Stimulated activated naive B cell treated with anti-CD40 and anti-IgM and Interleukin-4, amounts not matched to agents 10 μg/mL and 1 μg/mL and 100 μg/mL, for 72 hours (primary cell): ENCODE measurements at regions not wholly inside any gene's neighbourhood (a gene's known extent, or its start where the extent isn't known, plus 50 kb on each side); places are given as distances from the start of the nearest gene placed in this dataset.

Experiments
- ATAC-seq, 2 donors: fragments of 150-1000 bp; cut with Tn5 transposase; replicated peaks; 2 replicates each; pipeline ENCODE4 v1.10.0; 2021; ENCODE audit warnings: moderate library complexity in 1 of 2
- DNase-seq: peaks from one replicate; pipeline ENCODE4 v3.0.0; 2021
- H3K27ac Mint-ChIP-seq: one replicate; pipeline ENCODE4 v1.8.0; 2022; ENCODE audit warnings: mild to moderate bottlenecking, mixed read lengths
- H3K27me3 Mint-ChIP-seq, 2 donors: one replicate each; pipeline ENCODE4 v1.8.0; 2022; ENCODE audit warnings: mixed read lengths in 2 of 2
- H3K36me3 Mint-ChIP-seq, 2 donors: one replicate each; pipeline ENCODE4 v1.8.0; 2022; ENCODE audit warnings: mixed read lengths in 2 of 2, mild to moderate bottlenecking in 1 of 2
- H3K4me1 Mint-ChIP-seq, 2 donors: one replicate each; pipeline ENCODE4 v1.8.0; 2022; ENCODE audit warnings: mixed read lengths in 2 of 2, mild to moderate bottlenecking in 1 of 2
- H3K4me3 Mint-ChIP-seq, 2 donors: one replicate each; pipeline ENCODE4 v1.8.0; 2022; ENCODE audit warnings: mild to moderate bottlenecking in 2 of 2, mixed read lengths in 2 of 2, moderate library complexity in 1 of 2
- H3K9me3 Mint-ChIP-seq, 2 donors: one replicate each; pipeline ENCODE4 v1.8.0; 2022; ENCODE audit warnings: mixed read lengths in 2 of 2, mild to moderate bottlenecking in 1 of 2

- DNase-seq (no peak), ATAC-seq (no peak)
- H3K9me3 Mint-ChIP-seq, result no peaks in the 10 kb centered on the region
- H3K4me1 Mint-ChIP-seq, result no peaks in the 10 kb centered on the region
- no peaks in the 10 kb centered on the region for H3K36me3 Mint-ChIP-seq
- H3K27me3 Mint-ChIP-seq, result peaks cover 26 to 30% of the 10 kb centered on the region in 2 donors
- H3K27ac Mint-ChIP-seq, result no peak overlapping the region
- H3K4me3 Mint-ChIP-seq, result no peak overlapping the region
Measured at GRCh38 chr20:58097943-58098342, 130.5 kb downstream of the ANKRD60 start.

- no peak for ATAC-seq
- H3K4me1 Mint-ChIP-seq, result no peaks in the 10 kb centered on the region
- peaks cover 25 to 28% of the 10 kb centered on the region in 2 donors for H3K27me3 Mint-ChIP-seq
- no peak for DNase-seq
- H3K9me3 Mint-ChIP-seq, result no peaks in the 10 kb centered on the region
- H3K27ac Mint-ChIP-seq, result no peak overlapping the region
- no peaks in the 10 kb centered on the region for H3K36me3 Mint-ChIP-seq
- H3K4me3 Mint-ChIP-seq, result no peak overlapping the region
Measured at GRCh38 chr20:58097429-58097828, 131.0 kb downstream of the ANKRD60 start.

- no peaks in the 10 kb centered on the region for H3K9me3 Mint-ChIP-seq
- H3K36me3 Mint-ChIP-seq, result no peaks in the 10 kb centered on the region
- DNase-seq (no peak), ATAC-seq (no peak)
- H3K4me1 Mint-ChIP-seq, result no peaks in the 10 kb centered on the region
- H3K27me3 Mint-ChIP-seq, result peaks cover 29 to 33% of the 10 kb centered on the region in 2 donors
- no peak overlapping the region for H3K4me3 Mint-ChIP-seq
- H3K27ac Mint-ChIP-seq, result no peak overlapping the region
Measured at GRCh38 chr20:58096880-58097423, 131.5 kb downstream of the ANKRD60 start.

GRCh38 chr20:58094698-58095097 lies 133.8 kb downstream of the ANKRD60 start:
- no peak overlapping the region for H3K27ac Mint-ChIP-seq
- DNase-seq (no peak), ATAC-seq (no peak)
- H3K36me3 Mint-ChIP-seq, result no peaks in the 10 kb centered on the region
- no peak overlapping the region for H3K4me3 Mint-ChIP-seq
- no peaks in the 10 kb centered on the region for H3K4me1 Mint-ChIP-seq
- no peaks in the 10 kb centered on the region for H3K9me3 Mint-ChIP-seq
- H3K27me3 Mint-ChIP-seq, result peaks cover 31 to 32% of the 10 kb centered on the region in 2 donors

GRCh38 chr20:58094160-58094559 lies 134.3 kb downstream of the ANKRD60 start:
- no peaks in the 10 kb centered on the region for H3K36me3 Mint-ChIP-seq
- peaks cover 31 to 37% of the 10 kb centered on the region in 2 donors for H3K27me3 Mint-ChIP-seq
- no peaks in the 10 kb centered on the region for H3K4me1 Mint-ChIP-seq
- no peaks in the 10 kb centered on the region for H3K9me3 Mint-ChIP-seq
- H3K27ac Mint-ChIP-seq, result no peak overlapping the region
- no peak overlapping the region for H3K4me3 Mint-ChIP-seq
- ATAC-seq (no peak), DNase-seq (no peak)

GRCh38 chr20:58092871-58093270 lies 135.6 kb downstream of the ANKRD60 start:
- Mint-ChIP-seq H3K4me3 (no peak overlapping the region), H3K27ac (no peak overlapping the region), H3K36me3 (no peaks in the 10 kb centered on the region), H3K4me1 (no peaks in the 10 kb centered on the region), H3K9me3 (no peaks in the 10 kb centered on the region), H3K27me3 (peaks cover 35 to 38% of the 10 kb centered on the region in 2 donors)
- no peak for DNase-seq
- no peak for ATAC-seq

GRCh38 chr20:58092353-58092752 lies 136.1 kb downstream of the ANKRD60 start:
- Mint-ChIP-seq H3K27me3 (peaks cover 33 to 36% of the 10 kb centered on the region in 2 donors), H3K9me3 (no peaks in the 10 kb centered on the region), H3K27ac (no peak overlapping the region), H3K4me1 (no peaks in the 10 kb centered on the region), H3K4me3 (no peak overlapping the region), H3K36me3 (no peaks in the 10 kb centered on the region)
- ATAC-seq (no peak), DNase-seq (no peak)

- ATAC-seq, result no peak
- no peak overlapping the region for H3K4me3 Mint-ChIP-seq
- no peak overlapping the region for H3K27ac Mint-ChIP-seq
- no peaks in the 10 kb centered on the region for H3K36me3 Mint-ChIP-seq
- no peak for DNase-seq
- H3K4me1 Mint-ChIP-seq, result no peaks in the 10 kb centered on the region
- no peaks in the 10 kb centered on the region for H3K9me3 Mint-ChIP-seq
- H3K27me3 Mint-ChIP-seq, result peaks cover 31 to 35% of the 10 kb centered on the region in 2 donors
Measured at GRCh38 chr20:58091810-58092209, 136.6 kb downstream of the ANKRD60 start.

- no peak for ATAC-seq
- H3K4me3 Mint-ChIP-seq, result no peak overlapping the region
- H3K36me3 Mint-ChIP-seq, result no peaks in the 10 kb centered on the region
- no peak overlapping the region for H3K27ac Mint-ChIP-seq
- no peak for DNase-seq
- peaks cover 29 to 30% of the 10 kb centered on the region in 2 donors for H3K27me3 Mint-ChIP-seq
- no peaks in the 10 kb centered on the region for H3K4me1 Mint-ChIP-seq
- H3K9me3 Mint-ChIP-seq, result no peaks in the 10 kb centered on the region
Measured at GRCh38 chr20:58090161-58090560, 138.3 kb downstream of the ANKRD60 start.

GRCh38 chr20:58088625-58089024 lies 139.8 kb downstream of the ANKRD60 start:
- no peak for DNase-seq
- H3K4me1 Mint-ChIP-seq, result no peaks in the 10 kb centered on the region
- H3K9me3 Mint-ChIP-seq, result no peaks in the 10 kb centered on the region
- H3K4me3 Mint-ChIP-seq, result no peak overlapping the region
- ATAC-seq, result no peak
- peaks cover 29% of the 10 kb centered on the region in 2 donors for H3K27me3 Mint-ChIP-seq
- no peak overlapping the region for H3K27ac Mint-ChIP-seq
- no peaks in the 10 kb centered on the region for H3K36me3 Mint-ChIP-seq

- Mint-ChIP-seq H3K36me3 (no peaks in the 10 kb centered on the region), H3K27me3 (peaks cover 27 to 29% of the 10 kb centered on the region in 2 donors), H3K27ac (no peak overlapping the region), H3K4me1 (no peaks in the 10 kb centered on the region), H3K9me3 (no peaks in the 10 kb centered on the region), H3K4me3 (no peak overlapping the region)
- no peak for DNase-seq
- ATAC-seq, result no peak
Measured at GRCh38 chr20:58088105-58088504, 140.3 kb downstream of the ANKRD60 start.

- Mint-ChIP-seq H3K27me3 (peaks cover 25 to 26% of the 10 kb centered on the region in 2 donors), H3K4me1 (no peaks in the 10 kb centered on the region), H3K4me3 (no peak overlapping the region), H3K36me3 (no peaks in the 10 kb centered on the region), H3K9me3 (no peaks in the 10 kb centered on the region), H3K27ac (no peak overlapping the region)
- DNase-seq (no peak), ATAC-seq (no peak)
Measured at GRCh38 chr20:58087562-58087858, 140.9 kb downstream of the ANKRD60 start.

GRCh38 chr20:58086763-58087561 lies 141.5 kb downstream of the ANKRD60 start:
- H3K27ac Mint-ChIP-seq, result no peak overlapping the region
- H3K4me1 Mint-ChIP-seq, result no peaks in the 10 kb centered on the region
- peaks cover 19 to 21% of the 10 kb centered on the region in 2 donors for H3K27me3 Mint-ChIP-seq
- H3K9me3 Mint-ChIP-seq, result no peaks in the 10 kb centered on the region
- ATAC-seq (peak in 1 of 2 donors; percentile 31), DNase-seq (no peak)
- no peak overlapping the region for H3K4me3 Mint-ChIP-seq
- H3K36me3 Mint-ChIP-seq, result no peaks in the 10 kb centered on the region

GRCh38 chr20:58084966-58085365 lies 143.5 kb downstream of the ANKRD60 start:
- no peak for ATAC-seq
- Mint-ChIP-seq H3K4me3 (no peak overlapping the region), H3K27ac (no peak overlapping the region), H3K9me3 (no peaks in the 10 kb centered on the region), H3K27me3 (peaks cover 12% of the 10 kb centered on the region in 2 donors), H3K4me1 (no peaks in the 10 kb centered on the region), H3K36me3 (no peaks in the 10 kb centered on the region)
- DNase-seq, result no peak

GRCh38 chr20:58084566-58084965 lies 143.9 kb downstream of the ANKRD60 start:
- no peaks in the 10 kb centered on the region for H3K36me3 Mint-ChIP-seq

More at GRCh38 chr20:58084566-58084965, 143.9 kb downstream of the ANKRD60 start:
- Mint-ChIP-seq H3K27me3 (peaks cover 11 to 13% of the 10 kb centered on the region in 2 donors), H3K9me3 (no peaks in the 10 kb centered on the region), H3K4me1 (no peaks in the 10 kb centered on the region), H3K27ac (no peak overlapping the region), H3K4me3 (no peak overlapping the region)
- DNase-seq, result no peak
- ATAC-seq, result no peak
